Right atrium auricular region (tissue), 2 donors: ENCODE measurements at regions not wholly inside any gene's neighbourhood (a gene's known extent, or its start where the extent isn't known, plus 50 kb on each side); places are given as distances from the start of the nearest gene placed in this dataset.

Experiments used
- DNase-seq: peaks from one replicate; pipeline ENCODE4 v3.0.0-alpha.2; 2019; ENCODE audit warnings: low spot score
- H3K27ac ChIP-seq, 2 donors: fragments of 200-600 bp; sonication (generic); 1 replicate in 1 of 2; 2 replicates in 1 of 2; pipeline ENCODE4 v1.5.1; 2016 to 2019
- H3K27me3 ChIP-seq, 2 donors: fragments of 200-600 bp; sonication (generic); one replicate each; pipeline versions ENCODE4 v1.5.1 to v1.6.0; 2017 to 2019
- H3K36me3 ChIP-seq: fragments of 200-600 bp; sonication (generic); one replicate; pipeline ENCODE4 v1.5.1; 2016
- H3K4me1 ChIP-seq, 2 donors: fragments of 200-600 bp; sonication (generic); one replicate each; pipeline versions ENCODE4 v1.5.1 to v1.6.0; 2017 to 2019
- H3K4me3 ChIP-seq, 2 donors: fragments of 200-600 bp; sonication (generic); 1 replicate in 1 of 2; 2 replicates in 1 of 2; pipeline ENCODE4 v1.5.1; 2017 to 2019; ENCODE audit warnings: mild to moderate bottlenecking in 1 of 2, moderate library complexity in 1 of 2
- H3K9me3 ChIP-seq, 2 donors: fragments of 200-600 bp; sonication (generic); one replicate each; pipeline ENCODE4 v1.5.1; 2019
- TF ChIP-seq, protein P1 (sequence below), 2 donors: fragments of 200-600 bp; sonication (generic); IDR thresholded peaks; one replicate each; pipeline ENCODE4 v1.5.1; 2019; ENCODE audit warnings: antibody characterized with exemption in 2 of 2

DNA sequence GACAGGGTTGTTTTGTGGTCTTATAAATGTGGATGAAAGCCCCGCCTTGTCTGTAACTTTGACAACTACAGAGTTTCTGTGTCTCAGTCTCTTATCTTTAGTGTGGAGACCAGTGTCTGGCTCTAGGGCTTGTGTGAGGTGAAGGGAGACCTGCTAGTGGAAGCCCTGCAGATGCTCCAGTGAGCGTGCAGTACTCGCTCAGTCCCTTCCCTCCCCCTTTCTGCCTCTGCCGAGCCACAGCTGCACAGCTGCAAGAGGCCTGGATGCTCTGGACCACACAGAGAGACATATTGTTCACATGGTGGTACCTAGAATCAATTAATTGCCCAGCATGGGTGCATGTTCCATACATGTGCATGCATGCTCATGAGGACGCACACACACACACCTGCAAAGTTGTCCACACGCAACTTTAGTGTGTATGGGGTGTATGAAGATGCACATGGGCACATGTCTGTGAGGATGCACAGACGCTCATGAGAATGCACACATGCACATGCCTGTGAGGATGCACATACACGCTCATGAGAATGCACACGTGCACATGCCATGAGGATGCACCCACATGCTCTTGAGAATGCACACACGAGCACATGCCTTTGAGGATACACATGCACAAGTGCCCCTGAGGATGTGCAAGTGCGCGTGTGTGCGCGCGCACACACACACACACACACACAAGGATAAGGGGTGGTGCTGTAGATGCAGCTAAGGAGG, 282.1 kb upstream of the HS6ST1 start:
- H3K9me3 ChIP-seq, result no peaks in the 10 kb centered on the region
- no peaks in the 10 kb centered on the region for H3K36me3 ChIP-seq
- no peak for DNase-seq
- H3K4me1 ChIP-seq, result no peaks in the 10 kb centered on the region
- TF ChIP-seq, protein P1, sequence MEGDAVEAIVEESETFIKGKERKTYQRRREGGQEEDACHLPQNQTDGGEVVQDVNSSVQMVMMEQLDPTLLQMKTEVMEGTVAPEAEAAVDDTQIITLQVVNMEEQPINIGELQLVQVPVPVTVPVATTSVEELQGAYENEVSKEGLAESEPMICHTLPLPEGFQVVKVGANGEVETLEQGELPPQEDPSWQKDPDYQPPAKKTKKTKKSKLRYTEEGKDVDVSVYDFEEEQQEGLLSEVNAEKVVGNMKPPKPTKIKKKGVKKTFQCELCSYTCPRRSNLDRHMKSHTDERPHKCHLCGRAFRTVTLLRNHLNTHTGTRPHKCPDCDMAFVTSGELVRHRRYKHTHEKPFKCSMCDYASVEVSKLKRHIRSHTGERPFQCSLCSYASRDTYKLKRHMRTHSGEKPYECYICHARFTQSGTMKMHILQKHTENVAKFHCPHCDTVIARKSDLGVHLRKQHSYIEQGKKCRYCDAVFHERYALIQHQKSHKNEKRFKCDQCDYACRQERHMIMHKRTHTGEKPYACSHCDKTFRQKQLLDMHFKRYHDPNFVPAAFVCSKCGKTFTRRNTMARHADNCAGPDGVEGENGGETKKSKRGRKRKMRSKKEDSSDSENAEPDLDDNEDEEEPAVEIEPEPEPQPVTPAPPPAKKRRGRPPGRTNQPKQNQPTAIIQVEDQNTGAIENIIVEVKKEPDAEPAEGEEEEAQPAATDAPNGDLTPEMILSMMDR (IDR thresholded peaks at IDR 0.05), result no peak
- no peaks in the 10 kb centered on the region for H3K27me3 ChIP-seq
- H3K27ac ChIP-seq, result no peak overlapping the region
- no peak overlapping the region for H3K4me3 ChIP-seq

DNA sequence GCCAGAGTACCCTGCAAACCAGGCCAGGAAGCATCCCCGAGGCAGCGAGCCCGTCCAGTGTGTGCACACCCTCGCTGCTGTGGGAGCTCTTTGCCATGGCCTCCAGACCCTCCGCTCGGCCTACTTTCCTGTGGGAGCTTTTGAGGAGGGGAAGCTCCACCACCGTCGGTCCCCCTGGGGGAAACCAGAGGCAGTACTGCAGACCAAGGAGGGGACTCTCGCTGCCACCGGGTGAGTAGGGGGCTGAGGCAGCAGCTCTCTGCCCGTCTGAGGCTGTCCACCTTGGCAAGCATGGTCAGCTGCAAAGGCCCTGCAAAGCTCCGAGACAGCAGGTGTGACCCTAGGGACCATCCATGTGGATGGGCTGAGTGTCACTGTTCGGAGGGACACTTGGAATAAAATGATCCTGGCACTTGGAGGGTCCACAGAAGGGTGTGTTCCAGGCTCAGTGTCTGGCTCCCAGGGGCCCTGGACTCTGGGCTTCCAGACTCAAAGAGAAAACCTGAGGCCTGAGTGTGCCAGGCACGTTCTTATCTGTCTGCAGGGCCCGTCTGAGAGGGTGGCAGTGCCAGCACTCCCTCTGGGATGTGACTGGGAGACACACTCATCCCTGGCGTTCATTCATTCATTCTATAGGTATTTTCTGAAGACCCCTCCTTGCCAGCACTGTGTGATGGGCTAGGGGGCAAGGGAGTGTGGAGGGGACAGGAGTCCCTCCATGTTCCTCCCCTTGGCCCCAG, 282.8 kb upstream of the HS6ST1 start:
- DNase-seq, result no peak
- Histone ChIP-seq H3K36me3 (no peaks in the 10 kb centered on the region), H3K9me3 (no peaks in the 10 kb centered on the region), H3K4me1 (no peaks in the 10 kb centered on the region), H3K27ac (no peak overlapping the region), H3K27me3 (no peaks in the 10 kb centered on the region), H3K4me3 (no peak overlapping the region)
- TF ChIP-seq, protein P1 (IDR thresholded peaks at IDR 0.05), result no peak

DNA sequence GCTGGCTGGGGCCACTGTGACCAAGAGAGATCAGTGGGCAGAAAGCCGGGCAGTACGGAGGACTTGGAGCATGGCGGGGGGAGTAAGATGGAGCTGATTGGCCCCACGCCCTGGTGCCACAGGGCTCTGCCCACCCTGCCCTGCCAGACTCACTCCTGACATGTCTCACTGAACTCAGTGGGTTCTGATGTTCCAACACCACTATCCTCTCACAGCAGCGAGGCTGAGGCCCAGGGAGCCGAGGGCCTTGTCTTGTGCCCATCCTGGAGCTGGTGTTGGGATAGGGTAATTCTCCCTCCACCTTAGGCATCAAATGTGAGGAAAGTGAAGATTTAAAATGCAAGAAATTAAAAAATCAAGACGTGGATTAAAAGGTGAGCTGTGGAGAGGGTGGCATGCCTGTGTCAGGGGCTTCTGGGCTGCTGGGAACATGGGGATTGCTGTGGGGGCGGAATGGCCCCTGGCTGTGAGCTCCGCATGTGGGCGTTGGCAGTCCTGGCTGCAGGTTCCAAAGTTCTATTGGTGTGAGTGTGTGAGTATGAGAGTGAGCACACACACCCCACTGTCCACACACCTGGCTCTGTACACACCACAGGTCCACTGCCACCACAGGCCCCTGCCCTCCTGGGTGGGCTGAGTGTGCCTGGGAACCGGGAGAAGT, 283.5 kb upstream of the HS6ST1 start:
- Histone ChIP-seq H3K36me3 (no peaks in the 10 kb centered on the region), H3K4me3 (no peak overlapping the region), H3K27me3 (no peaks in the 10 kb centered on the region), H3K27ac (no peak overlapping the region), H3K9me3 (no peaks in the 10 kb centered on the region), H3K4me1 (no peaks in the 10 kb centered on the region)
- no peak for DNase-seq
- TF ChIP-seq, protein P1 (IDR thresholded peaks at IDR 0.05), result no peak

DNA sequence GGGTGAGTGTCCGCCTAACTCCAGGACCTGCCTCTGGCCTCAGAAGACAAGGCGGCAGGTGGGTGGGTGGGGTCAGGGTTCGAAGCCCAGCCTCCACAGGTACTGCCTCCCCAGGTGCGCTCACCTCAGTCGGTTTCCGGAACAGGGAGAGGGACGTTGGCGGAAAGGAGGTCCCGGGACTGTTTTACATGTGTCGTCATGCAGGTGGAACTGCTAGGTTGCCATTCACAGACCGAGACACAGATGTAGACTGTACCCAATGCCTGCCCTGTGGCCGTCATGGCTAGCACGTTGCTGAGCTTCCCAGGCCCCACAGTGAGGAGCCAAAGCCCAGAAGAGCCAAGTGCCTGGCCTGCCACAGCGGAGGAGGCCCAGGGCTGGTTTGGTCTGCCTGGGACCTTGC, 284.0 kb upstream of the HS6ST1 start:
- H3K36me3 ChIP-seq, result no peaks in the 10 kb centered on the region
- no peak overlapping the region for H3K4me3 ChIP-seq
- H3K27ac ChIP-seq, result no peak overlapping the region
- no peak for DNase-seq
- TF ChIP-seq, protein P1 (IDR thresholded peaks at IDR 0.05), result no peak
- no peaks in the 10 kb centered on the region for H3K4me1 ChIP-seq
- no peaks in the 10 kb centered on the region for H3K9me3 ChIP-seq
- H3K27me3 ChIP-seq, result no peaks in the 10 kb centered on the region

DNA sequence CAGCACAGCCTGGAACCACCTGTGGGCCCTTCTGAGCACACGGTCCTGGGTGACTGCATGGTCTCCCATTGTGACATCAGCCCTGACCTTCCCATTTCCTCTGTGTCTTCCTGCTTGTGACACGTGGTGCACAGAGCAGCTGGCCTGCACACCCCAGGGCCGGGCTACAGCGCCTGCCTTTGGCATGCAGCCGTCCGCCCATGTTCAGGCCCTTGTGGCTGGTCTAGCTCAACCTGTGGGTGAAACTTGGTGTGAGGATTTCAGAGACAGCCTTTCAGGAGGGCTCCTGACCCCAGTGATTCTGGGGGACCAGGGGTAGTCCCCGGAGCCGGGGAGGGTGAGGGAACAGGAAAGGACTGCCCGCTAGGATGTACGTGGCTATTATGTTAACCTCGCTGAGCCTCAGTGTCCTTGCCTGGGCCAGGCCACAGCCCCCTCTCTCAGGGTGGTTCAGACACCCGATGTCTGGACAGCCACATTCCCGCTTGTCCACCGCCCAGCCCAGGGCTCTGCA, 284.8 kb upstream of the HS6ST1 start:
- H3K4me3 ChIP-seq, result no peak overlapping the region
- H3K36me3 ChIP-seq, result no peaks in the 10 kb centered on the region
- no peak overlapping the region for H3K27ac ChIP-seq
- no peaks in the 10 kb centered on the region for H3K9me3 ChIP-seq
- no peak for DNase-seq
- H3K4me1 ChIP-seq, result no peaks in the 10 kb centered on the region
- no peaks in the 10 kb centered on the region for H3K27me3 ChIP-seq
- TF ChIP-seq, protein P1 (IDR thresholded peaks at IDR 0.05), result no peak
